LoVo (cell line): ENCODE measurements at regions not wholly inside any gene's neighbourhood (a gene's known extent, or its start where the extent isn't known, plus 50 kb on each side); places are given as distances from the start of the nearest gene placed in this dataset.
A peak's percentile ranks its signal among the peaks of the same experiment; 100 is the strongest.
"Not testable (repeated sequence)": the region's sequence is repeated elsewhere in the genome, so short reads cannot be mapped to it uniquely, and the experiment has no call there.

ENCODE experiments used
- DNase-seq: peaks from one replicate; pipeline ENCODE4 v3.0.0-alpha.2; 2016; ENCODE audit warnings: low spot score

GRCh38 chr3:19825193-19825592, 108.8 kb downstream of the EFHB start:
- DNase-seq, result no peak

- DNase-seq, result no peak
Observed at GRCh38 chr3:19822805-19823204, 111.2 kb downstream of the EFHB start.

GRCh38 chr3:19816631-19817030, 117.4 kb downstream of the EFHB start:
- DNase-seq, result no peak

- no peak for DNase-seq
Observed at GRCh38 chr3:19815805-19816204, 118.2 kb downstream of the EFHB start.

- not testable (repeated sequence) for DNase-seq
Observed at GRCh38 chr3:19813743-19814142, 120.3 kb downstream of the EFHB start.

- no peak for DNase-seq
Observed at GRCh38 chr3:19811689-19812088, 122.3 kb downstream of the EFHB start.

GRCh38 chr3:19808834-19809233, 125.2 kb downstream of the EFHB start:
- DNase-seq, result no peak

- no peak for DNase-seq
Observed at GRCh38 chr3:19799887-19800286, 134.1 kb downstream of the EFHB start.

GRCh38 chr3:19799115-19799514, 134.9 kb downstream of the EFHB start:
- DNase-seq, result no peak

- DNase-seq, result no peak
Observed at GRCh38 chr3:19798324-19798723, 135.7 kb downstream of the EFHB start.

- DNase-seq, result no peak
Observed at GRCh38 chr3:19792388-19792787, 141.6 kb downstream of the EFHB start.

- no peak for DNase-seq
Observed at GRCh38 chr3:19775765-19776164, 158.3 kb downstream of the EFHB start.

GRCh38 chr3:19769694-19770093, 164.3 kb downstream of the EFHB start:
- DNase-seq, result no peak

- DNase-seq, result no peak
Observed at GRCh38 chr3:19765954-19766353, 168.1 kb downstream of the EFHB start.

GRCh38 chr3:19757773-19758172, 176.2 kb downstream of the EFHB start:
- DNase-seq, result no peak

- no peak for DNase-seq
Observed at GRCh38 chr3:19749448-19750017, 184.5 kb downstream of the EFHB start.

- no peak for DNase-seq
Observed at GRCh38 chr3:19748782-19749447, 185.1 kb downstream of the EFHB start.

- DNase-seq, result no peak
Observed at GRCh38 chr3:19744047-19744446, 190.0 kb downstream of the EFHB start.

GRCh38 chr3:19742935-19743334, 191.1 kb downstream of the EFHB start:
- no peak for DNase-seq

GRCh38 chr3:19739504-19739903, 194.5 kb downstream of the EFHB start:
- DNase-seq, result no peak

GRCh38 chr3:19738846-19739245, 195.2 kb downstream of the EFHB start:
- DNase-seq, result no peak

GRCh38 chr3:19735111-19735510, 198.9 kb downstream of the EFHB start:
- DNase-seq, result peak; percentile 54

GRCh38 chr3:19734453-19734852, 199.6 kb downstream of the EFHB start:
- DNase-seq, result peak; percentile 56

- DNase-seq, result no peak
Observed at GRCh38 chr3:19725000-19725399, 209.0 kb downstream of the EFHB start.
